HepG2 (cell line): ENCODE measurements at regions not wholly inside any gene's neighbourhood (a gene's known extent, or its start where the extent isn't known, plus 50 kb on each side); places are given as distances from the start of the nearest gene placed in this dataset.

ENCODE experiments used
- ATAC-seq: fragments of 200-7000 bp; cut with Tn5 transposase; 3 replicates; pipeline ENCODE4 v1.9.1; 2020; ENCODE audit warnings: mild to moderate bottlenecking, moderate library complexity
- BruUV-seq: library from RNA; stranded (reverse); fragments of 400-500 nt; replicated peaks from 2 replicates; lab custom pipeline; 2021; lab: Mats Ljungman, UMichigan
- CTCF ChIA-PET: fragments of 300-600 bp; formaldehyde crosslinking; extraction: SDS; loops from one replicate; lab custom pipeline; 2021; ENCODE audit warnings: low total read pairs, inconsistent platforms, low intra/inter-chr PET ratio; lab: Yijun Ruan, JAX
- POLR2A ChIA-PET: fragments of 350-600 bp; sonication (Branson Sonifier 250); formaldehyde crosslinking; loops from one replicate; lab custom pipeline; 2020; ENCODE audit warnings: antibody characterized with exemption, inconsistent platforms; lab: Yijun Ruan, JAX
- DNase-seq: peaks from one replicate; pipeline ENCODE4 v3.0.0-alpha.2; 2015; ENCODE audit warnings: low spot score
- FAIRE-seq: peaks from 3 replicates; lab custom pipeline; 2011; peaks lifted over from hg19 to GRCh38; lab: Jason Lieb, UNC
- H2AFZ ChIP-seq: one replicate; pipeline ENCODE4 v1.6.1; 2011; ENCODE audit warnings: low read length, inconsistent platforms
- H3K27ac ChIP-seq: fragments of 300-600 bp; 3 replicates; pipeline ENCODE4 v1.8.0; 2011; ENCODE audit warnings: mixed run types, mild to moderate bottlenecking, mixed read lengths, low read length, inconsistent platforms; ENCODE audit not compliant: insufficient read depth; ENCODE audit errors: extremely low read length
- H3K27me3 ChIP-seq, 2 experiments: fragments of 200-600 bp in 1 of 2; 2 replicates in 1 of 2; 3 replicates in 1 of 2; pipeline versions ENCODE4 v1.6.0 to v1.8.0; 2011; ENCODE audit warnings: low read length in 2 of 2, mild to moderate bottlenecking in 2 of 2, moderate library complexity in 2 of 2, inconsistent platforms in 1 of 2; ENCODE audit not compliant: insufficient read depth in 2 of 2, control insufficient read depth in 1 of 2
- H3K36me3 ChIP-seq, 2 experiments: fragments of 200-600 bp in 1 of 2; replicated peaks in 1 of 2; 2 replicates in 1 of 2; 3 replicates in 1 of 2; pipeline versions ENCODE4 v1.5.1 to v1.8.0; 2011; ENCODE audit warnings: low read length in 2 of 2, inconsistent platforms in 1 of 2; ENCODE audit not compliant: insufficient read depth in 2 of 2, control insufficient read depth in 1 of 2
- H3K4me1 ChIP-seq: 2 replicates; pipeline ENCODE4 v1.5.1; 2012; ENCODE audit warnings: low read length, inconsistent platforms; ENCODE audit not compliant: insufficient read depth
- H3K4me2 ChIP-seq: 2 replicates; pipeline ENCODE4 v1.6.0; 2011; ENCODE audit warnings: low read depth, low read length, inconsistent platforms
- H3K4me3 ChIP-seq, 3 experiments: fragments of 200-600 bp in 1 of 3; sonication (generic), shearing (Covaris generic) in 1 of 3; replicated peaks in 1 of 3; 2 replicates each; pipeline ENCODE4 v1.5.1; 2011 to 2016; ENCODE audit warnings: low read length in 3 of 3, inconsistent platforms in 2 of 3, low read depth in 2 of 3, mild to moderate bottlenecking in 2 of 3, control low read depth in 1 of 3, mixed read lengths in 1 of 3; ENCODE audit not compliant: insufficient read depth in 1 of 3
- H3K79me2 ChIP-seq: one replicate; pipeline ENCODE4 v1.6.1; 2011; ENCODE audit warnings: low read length, inconsistent platforms; ENCODE audit not compliant: insufficient read depth
- H3K9ac ChIP-seq: 2 replicates; pipeline ENCODE4 v1.6.0; 2011; ENCODE audit warnings: mild to moderate bottlenecking, low read depth, low read length, inconsistent platforms; ENCODE audit not compliant: insufficient read depth
- H3K9me3 ChIP-seq: 2 replicates; pipeline ENCODE4 v1.5.1; 2012; ENCODE audit warnings: mild to moderate bottlenecking, low read length
- H4K20me1 ChIP-seq: 2 replicates; pipeline ENCODE4 v1.6.0; 2011; ENCODE audit warnings: inconsistent platforms, mild to moderate bottlenecking, low read length, moderate library complexity; ENCODE audit not compliant: insufficient read depth
- CENPT ChIP-seq: sonication (generic); formaldehyde crosslinking; IDR thresholded peaks from 2 replicates; pipeline ENCODE4 v1.8.0; 2022; ENCODE audit warnings: low read depth, mild to moderate bottlenecking, moderate library complexity, missing genetic modification reagents
- DDIT3 ChIP-seq: sonication (generic); formaldehyde crosslinking; IDR thresholded peaks from 2 replicates; pipeline ENCODE4 v1.4.0; 2020; ENCODE audit warnings: mild to moderate bottlenecking, missing genetic modification reagents
- FOXK2 ChIP-seq: fragments of 450-650 bp; IDR thresholded peaks from 2 replicates; pipeline ENCODE4 v1.6.1; 2016
- FUBP1 ChIP-seq: sonication (generic); formaldehyde crosslinking; IDR thresholded peaks from 2 replicates; pipeline ENCODE4 v1.5.1; 2020; ENCODE audit warnings: missing genetic modification reagents, mild to moderate bottlenecking, borderline replicate concordance
- RCOR2 ChIP-seq: IDR thresholded peaks from 2 replicates; pipeline ENCODE4 v1.6.1; 2016; ENCODE audit warnings: missing biosample characterization, missing genetic modification reagents
- SETDB1 ChIP-seq: sonication (generic); formaldehyde crosslinking; IDR thresholded peaks from 2 replicates; pipeline ENCODE4 v1.5.1; 2020; ENCODE audit warnings: missing genetic modification reagents, mild to moderate bottlenecking, borderline replicate concordance
- YY1 ChIP-seq: IDR thresholded peaks from 2 replicates; pipeline ENCODE4 v1.6.1; 2011; ENCODE audit warnings: low read length, low read depth, moderate library complexity, mild to moderate bottlenecking; ENCODE audit not compliant: insufficient read depth, insufficient replicate concordance
- ZBTB21 ChIP-seq: sonication (generic); formaldehyde crosslinking; IDR thresholded peaks from 2 replicates; pipeline ENCODE4 v1.4.0; 2020; ENCODE audit warnings: missing genetic modification reagents
- ZFP82 ChIP-seq: sonication (generic); formaldehyde crosslinking; IDR thresholded peaks from 2 replicates; pipeline ENCODE4 v1.5.1; 2020; ENCODE audit warnings: mild to moderate bottlenecking, missing genetic modification reagents, borderline replicate concordance
- ZNF142 ChIP-seq: sonication (generic); formaldehyde crosslinking; IDR thresholded peaks from 2 replicates; pipeline ENCODE4 v1.4.0; 2020; ENCODE audit warnings: missing genetic modification reagents
- ZNF512 ChIP-seq: sonication (generic); formaldehyde crosslinking; IDR thresholded peaks from 2 replicates; pipeline ENCODE4 v1.4.0; 2020; ENCODE audit warnings: mild to moderate bottlenecking, missing genetic modification reagents
- ZNF607 ChIP-seq: sonication (generic); formaldehyde crosslinking; IDR thresholded peaks from 2 replicates; pipeline ENCODE4 v1.5.1; 2020; ENCODE audit warnings: missing genetic modification reagents, mild to moderate bottlenecking, borderline replicate concordance
- ZNF629 ChIP-seq: sonication (generic); formaldehyde crosslinking; conservative IDR thresholded peaks from 2 replicates; pipeline ENCODE4 v1.5.0; 2020; ENCODE audit warnings: missing genetic modification reagents
- ZNF703 ChIP-seq: sonication (generic); formaldehyde crosslinking; IDR thresholded peaks from 2 replicates; pipeline ENCODE4 v1.5.1; 2020; ENCODE audit warnings: missing genetic modification reagents, mild to moderate bottlenecking, moderate library complexity, borderline replicate concordance
- in situ Hi-C: cut with HindIII; loops from 2 replicates; pipeline ENCODE4 v1.10.0; 2017; ENCODE audit warnings: low pct_unique_long_range_greater_than_20kb; ENCODE audit not compliant: extremely low pct_ligation_motif_present
- intact Hi-C: fragments of 100-400 bp; cut with micrococcal nuclease; formaldehyde crosslinking; loops from one replicate; pipeline ENCODE4 v1.10.0; 2022; ENCODE audit not compliant: unreplicated experiment
- TF ChIP-seq, protein P1 (sequence below): sonication (generic); formaldehyde crosslinking; IDR thresholded peaks from 2 replicates; pipeline ENCODE4 v1.4.0; 2020; ENCODE audit warnings: missing genetic modification reagents

GRCh38 chr3:118292841-118293240 lies 741.8 kb downstream of the IGSF11 start (continued):
- no peak for TF ChIP-seq SETDB1 (CRISPR knock-in tag)
- TF ChIP-seq DDIT3, result no peak
- no peak for TF ChIP-seq ZNF512
- no peak for TF ChIP-seq YY1

DNA sequence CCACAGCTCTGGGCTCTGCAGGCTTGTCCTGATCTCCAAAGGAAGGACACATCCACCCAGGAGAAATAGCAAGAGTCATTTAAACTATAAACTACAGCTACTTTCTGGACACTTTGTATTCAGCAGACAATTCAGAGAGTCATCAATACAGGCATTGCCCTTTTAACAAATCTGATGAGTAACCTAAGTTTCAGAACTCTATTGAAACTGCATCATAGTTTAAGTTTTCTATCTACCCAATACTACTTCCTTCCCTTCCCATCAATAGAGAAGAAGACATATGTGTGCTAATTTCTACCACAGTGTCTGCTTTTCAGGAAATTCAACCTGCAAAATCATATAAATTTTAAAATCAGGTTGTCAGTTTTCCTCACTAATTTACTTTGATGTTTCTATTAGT lies 736.5 kb downstream of the IGSF11 start:
- H3K79me2 ChIP-seq, result no peaks in the 10 kb centered on the region
- no peaks in the 10 kb centered on the region for H3K36me3 ChIP-seq
- no peak overlapping the region for H3K27ac ChIP-seq
- no peaks in the 10 kb centered on the region for H3K4me1 ChIP-seq
- DNase-seq (no peak), FAIRE-seq (no peak)
- no peak overlapping the region for H2AFZ ChIP-seq
- ChIA-PET POLR2A (no interaction called here), CTCF (no interaction called here)
- no peak overlapping the region for H3K4me2 ChIP-seq
- BruUV-seq, result no TSS peak
- H3K9ac ChIP-seq, result no peak overlapping the region
- no peaks in the 10 kb centered on the region for H3K27me3 ChIP-seq
- intact Hi-C loops, result no loop called here
- peaks cover 29% of the 10 kb centered on the region for H3K9me3 ChIP-seq
- TF ChIP-seq ZFP82 (CRISPR knock-in tag), result no peak
- TF ChIP-seq RCOR2 (CRISPR knock-in tag), result no peak
- TF ChIP-seq, protein P1, sequence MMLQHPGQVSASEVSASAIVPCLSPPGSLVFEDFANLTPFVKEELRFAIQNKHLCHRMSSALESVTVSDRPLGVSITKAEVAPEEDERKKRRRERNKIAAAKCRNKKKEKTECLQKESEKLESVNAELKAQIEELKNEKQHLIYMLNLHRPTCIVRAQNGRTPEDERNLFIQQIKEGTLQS, result no peak
- TF ChIP-seq ZNF607 (CRISPR knock-in tag), result no peak
- no peak for TF ChIP-seq ZNF703 (CRISPR knock-in tag)
- no peak for TF ChIP-seq ZNF142
- TF ChIP-seq FOXK2, result no peak
- TF ChIP-seq ZBTB21 (CRISPR knock-in tag), result no peak
- TF ChIP-seq ZNF629 (CRISPR knock-in tag), result no peak
- TF ChIP-seq FUBP1, result no peak
- TF ChIP-seq CENPT (CRISPR knock-in tag), result no peak
- TF ChIP-seq, all 625 proteins: peak for 0
- Histone ChIP-seq H4K20me1 (no peaks in the 10 kb centered on the region), H3K4me3 (no peak overlapping the region)
- in situ Hi-C loops, result no loop called here
- ATAC-seq, result no peak
